8988T (cell line): ENCODE measurements at regions not wholly inside any gene's neighbourhood (a gene's known extent, or its start where the extent isn't known, plus 50 kb on each side); places are given as distances from the start of the nearest gene placed in this dataset.
"Not testable (repeated sequence)": the region's sequence is repeated elsewhere in the genome, so short reads cannot be mapped to it uniquely, and the experiment has no call there.

Experiments
- DNase-seq: peaks from one replicate; pipeline ENCODE4 v3.0.0; 2011

GRCh38 chr5:66425842-66426241, 170.4 kb upstream of the MAST4 start:
- no peak for DNase-seq

DNA sequence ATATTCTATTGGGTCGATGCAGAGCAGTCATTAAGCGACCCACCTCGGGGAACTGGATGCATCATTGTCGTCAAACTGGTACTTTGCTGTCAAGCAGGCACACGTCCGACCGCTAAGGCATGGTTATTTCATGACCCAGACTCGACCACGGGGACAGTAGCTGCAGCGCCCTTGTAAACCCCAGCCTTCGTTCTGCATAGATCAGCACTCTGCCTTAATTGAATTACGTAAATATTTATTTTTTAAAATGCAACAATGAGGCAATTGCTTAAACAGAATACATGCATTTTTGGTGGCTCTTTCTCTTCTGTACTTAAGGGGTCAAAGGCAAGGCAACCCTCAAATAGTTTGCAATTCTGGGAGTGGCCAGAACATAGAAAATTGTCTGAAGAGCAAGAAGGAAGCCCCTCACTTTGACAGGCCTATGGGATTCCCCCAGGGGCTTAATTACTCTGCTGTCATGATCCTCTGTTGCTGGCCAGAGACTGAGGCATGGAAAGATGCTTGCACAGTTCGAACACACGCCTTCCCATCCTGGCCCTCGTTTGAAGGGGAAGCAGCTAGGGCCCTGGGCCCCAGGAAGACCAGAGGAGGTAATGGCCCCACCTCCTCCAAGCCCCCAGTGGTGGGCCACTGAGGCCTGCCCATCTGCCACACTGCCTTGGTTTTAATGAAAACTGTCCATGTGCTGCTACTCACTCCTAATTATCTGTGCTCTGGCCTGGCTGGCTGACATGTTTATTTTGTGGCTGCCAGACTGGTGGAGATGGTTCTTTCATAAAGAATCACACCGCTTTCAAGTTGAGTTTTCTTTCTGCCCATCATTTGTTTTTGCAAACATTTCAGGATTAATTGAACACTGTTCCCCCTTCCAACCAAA, 169.7 kb upstream of the MAST4 start:
- no peak for DNase-seq

- no peak for DNase-seq
These were observed 169.1 kb upstream of the MAST4 start for GRCh38 chr5:66427139-66427442.

DNA sequence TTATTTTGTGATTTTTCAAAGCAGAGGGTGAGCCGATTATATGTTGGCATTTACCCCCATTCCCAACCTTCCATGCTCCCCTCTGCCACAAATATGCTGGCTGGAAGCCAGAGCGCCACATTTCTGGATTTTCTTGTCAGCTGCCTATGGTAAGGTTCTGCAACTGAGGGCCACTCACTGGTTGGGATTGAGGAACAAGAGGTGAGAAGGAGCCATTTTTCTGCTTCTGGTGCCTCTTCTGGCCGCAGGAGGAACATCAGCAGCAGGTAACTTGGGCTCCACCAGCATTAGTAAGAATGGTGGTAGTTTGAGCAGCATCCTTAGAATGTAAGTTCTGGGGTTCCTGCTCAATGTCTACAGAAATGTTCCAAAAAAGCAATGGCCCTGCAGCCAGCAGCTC, 159.5 kb upstream of the MAST4 start:
- DNase-seq: no peak

GRCh38 chr5:66438087-66438486, 158.1 kb upstream of the MAST4 start:
- no peak for DNase-seq

- no peak for DNase-seq
These were observed 157.5 kb upstream of the MAST4 start for GRCh38 chr5:66438696-66439095.

DNA sequence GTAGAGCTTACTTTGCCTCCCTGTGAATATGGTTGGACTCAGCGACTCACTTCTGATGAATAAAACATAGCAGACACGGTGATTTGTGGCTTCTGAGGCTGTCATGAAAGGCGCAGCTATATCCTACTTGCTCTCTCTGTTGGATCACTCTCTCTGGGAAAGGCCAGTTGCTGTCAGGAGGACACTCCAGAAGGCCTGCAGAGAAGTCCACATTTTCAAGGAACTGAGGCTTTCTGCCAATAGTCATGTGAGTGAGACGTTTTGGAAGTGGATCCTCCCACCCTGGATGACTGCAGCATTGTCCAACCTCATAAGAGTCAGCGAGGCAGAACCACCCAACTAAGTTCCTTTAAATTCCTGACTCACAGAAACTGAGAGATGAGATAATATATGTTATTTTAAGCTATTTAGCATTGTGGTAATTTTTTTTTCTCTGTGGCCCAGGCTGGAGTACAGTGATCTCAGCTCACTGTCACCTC, 156.0 kb upstream of the MAST4 start:
- no peak for DNase-seq

DNA sequence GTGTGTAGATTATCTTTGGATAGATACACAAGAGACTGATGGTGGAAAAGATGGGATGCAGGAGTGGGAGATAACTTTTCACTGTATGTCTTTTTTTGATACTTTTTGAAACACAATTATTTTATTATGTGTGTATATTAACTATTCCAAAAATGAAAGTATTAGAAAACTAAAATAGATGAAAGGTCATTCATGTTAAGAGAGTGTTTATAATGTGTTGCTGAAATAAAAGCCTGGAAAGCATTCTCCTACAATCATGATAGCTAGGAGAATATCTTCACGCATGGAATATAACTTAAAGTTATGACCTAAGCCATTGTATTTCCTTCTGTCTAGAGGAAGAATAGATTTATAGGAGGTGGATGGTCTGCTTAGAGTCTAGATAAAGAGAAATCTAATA, 154.8 kb upstream of the MAST4 start:
- DNase-seq: no peak

- DNase-seq: no peak
These were observed 153.2 kb upstream of the MAST4 start for GRCh38 chr5:66442951-66443445.

GRCh38 chr5:66443462-66444130, 152.6 kb upstream of the MAST4 start:
- no peak for DNase-seq

DNA sequence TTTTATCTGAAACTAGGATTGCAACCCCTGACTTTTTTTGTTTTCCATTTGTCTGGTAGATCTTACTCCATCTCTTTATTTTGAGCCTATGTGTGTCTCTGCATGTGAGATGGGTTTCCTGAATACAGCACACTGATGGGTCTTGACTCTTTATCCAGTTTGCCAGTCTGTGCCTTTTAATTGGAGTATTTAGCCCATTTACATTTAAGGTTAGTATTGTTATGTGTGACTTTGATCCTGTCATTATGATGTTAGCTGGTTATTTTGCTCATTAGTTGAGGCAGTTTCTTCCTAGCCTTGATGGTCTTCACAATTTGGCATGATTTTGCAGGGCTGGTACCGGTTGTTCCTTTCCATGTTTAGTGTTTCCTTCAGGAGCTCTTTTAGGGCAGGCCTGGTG, 148.1 kb upstream of the MAST4 start:
- not testable (repeated sequence) for DNase-seq

GRCh38 chr5:66450237-66450636, 146.0 kb upstream of the MAST4 start:
- DNase-seq: no peak

- no peak for DNase-seq
These were observed 145.2 kb upstream of the MAST4 start for GRCh38 chr5:66450988-66451387.

- DNase-seq: no peak
These were observed 144.1 kb upstream of the MAST4 start for GRCh38 chr5:66452109-66452508.

GRCh38 chr5:66454186-66455078, 141.8 kb upstream of the MAST4 start:
- no peak for DNase-seq

DNA sequence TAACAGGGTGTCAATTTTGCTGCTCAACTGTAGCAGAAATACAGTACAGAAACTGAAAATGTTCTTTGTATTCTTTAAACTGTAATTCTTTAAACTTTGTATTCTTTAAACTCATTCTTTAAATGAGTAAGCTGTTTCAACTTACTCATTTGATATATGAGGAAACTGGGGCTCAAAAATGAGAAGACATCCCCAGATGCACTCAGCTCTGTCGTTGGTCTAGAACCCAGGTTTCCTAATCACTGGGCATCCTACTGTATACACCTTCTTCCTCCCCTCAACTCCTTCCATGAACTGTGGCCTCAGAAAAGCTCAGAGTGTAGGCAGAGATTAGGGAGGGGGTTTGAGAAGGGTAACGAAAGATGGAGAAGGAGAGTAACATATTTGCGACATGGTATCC, 136.5 kb upstream of the MAST4 start:
- no peak for DNase-seq

- no peak for DNase-seq
These were observed 128.6 kb upstream of the MAST4 start for GRCh38 chr5:66467564-66467963.

- no peak for DNase-seq
These were observed 126.5 kb upstream of the MAST4 start for GRCh38 chr5:66469684-66470083.

GRCh38 chr5:66472010-66472409, 124.2 kb upstream of the MAST4 start:
- DNase-seq: no peak

GRCh38 chr5:66475731-66476130, 120.5 kb upstream of the MAST4 start:
- DNase-seq: no peak

- no peak for DNase-seq
These were observed 118.6 kb upstream of the MAST4 start for GRCh38 chr5:66477596-66477995.

- no peak for DNase-seq
These were observed 101.8 kb upstream of the MAST4 start for GRCh38 chr5:66494437-66494836.

DNA sequence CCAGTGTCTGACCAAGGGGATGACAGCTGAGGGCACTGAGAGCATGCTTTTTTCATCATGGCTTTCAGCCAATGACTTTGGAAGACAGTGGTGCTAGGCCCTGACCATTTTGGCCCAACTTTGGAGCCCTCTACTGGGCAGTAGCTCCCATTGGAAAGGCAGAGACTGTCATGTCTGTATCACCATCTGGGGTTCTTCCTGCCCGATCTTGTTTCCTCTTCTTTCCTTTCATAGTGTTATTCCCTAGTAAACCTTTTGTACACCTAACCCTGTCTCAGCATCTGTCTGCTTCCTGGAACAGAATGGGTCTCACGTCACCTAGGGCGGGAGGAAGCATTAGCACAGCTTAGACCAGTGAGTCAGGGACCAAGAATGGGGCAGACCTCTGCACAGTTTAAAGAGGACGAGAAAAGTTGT, 97.4 kb upstream of the MAST4 start:
- DNase-seq: no peak
